ENCODE measurements at regions not wholly inside any gene's neighbourhood (a gene's known extent, or its start where the extent isn't known, plus 50 kb on each side); places are given as distances from the start of the nearest gene placed in this dataset.
"Not testable (repeated sequence)": the region's sequence is repeated elsewhere in the genome, so short reads cannot be mapped to it uniquely, and the experiment has no call there.

- Mint-ChIP-seq H3K4me1 (ENCODE audit: unreplicated experiment) (peaks cover 20% of the 10 kb centered on the region), H3K4me3 (no peak overlapping the region), H3K9me3 (peaks cover 11% of the 10 kb centered on the region), H3K27ac (no peak overlapping the region), H3K36me3 (no peaks in the 10 kb centered on the region), H3K27me3 (no peaks in the 10 kb centered on the region)
- DNase-seq (ENCODE audit: extremely low spot score, unreplicated experiment) = no peak
- no peak for TF ChIP-seq CTCF (conservative IDR thresholded peaks at IDR 0.05)
These were observed 167.7 kb downstream of the DDX1 start for GRCh38 chr2:15759385-15759784.

DNA sequence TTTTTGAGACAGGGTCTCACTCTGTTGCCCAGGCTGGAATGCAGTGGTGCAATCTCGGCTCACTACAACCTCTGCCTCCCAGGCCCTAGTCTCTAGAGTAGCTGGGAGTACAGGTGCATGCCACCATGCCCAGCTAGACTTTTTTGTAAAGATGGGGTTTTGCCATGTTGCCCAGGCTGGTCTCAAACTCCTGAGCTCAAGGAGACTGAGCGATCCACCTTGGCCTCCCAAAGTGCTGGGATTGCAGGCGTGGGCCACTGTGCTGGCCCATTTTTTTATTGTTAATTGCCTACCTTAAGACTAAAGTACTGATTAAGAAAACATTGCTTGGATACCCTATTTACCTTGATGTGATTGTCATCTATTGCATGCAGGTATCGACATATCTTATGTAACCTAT is 168.1 kb downstream of the DDX1 start:
- peak; percentile 24 for DNase-seq (ENCODE audit: extremely low spot score, unreplicated experiment)
- H3K4me3 Mint-ChIP-seq, H3K27me3 Mint-ChIP-seq, H3K27ac Mint-ChIP-seq, H3K36me3 Mint-ChIP-seq: not testable (repeated sequence)
- peaks cover 11% of the 10 kb centered on the region for H3K9me3 Mint-ChIP-seq
- H3K4me1 Mint-ChIP-seq (ENCODE audit: unreplicated experiment) = peaks cover 20% of the 10 kb centered on the region

DNA sequence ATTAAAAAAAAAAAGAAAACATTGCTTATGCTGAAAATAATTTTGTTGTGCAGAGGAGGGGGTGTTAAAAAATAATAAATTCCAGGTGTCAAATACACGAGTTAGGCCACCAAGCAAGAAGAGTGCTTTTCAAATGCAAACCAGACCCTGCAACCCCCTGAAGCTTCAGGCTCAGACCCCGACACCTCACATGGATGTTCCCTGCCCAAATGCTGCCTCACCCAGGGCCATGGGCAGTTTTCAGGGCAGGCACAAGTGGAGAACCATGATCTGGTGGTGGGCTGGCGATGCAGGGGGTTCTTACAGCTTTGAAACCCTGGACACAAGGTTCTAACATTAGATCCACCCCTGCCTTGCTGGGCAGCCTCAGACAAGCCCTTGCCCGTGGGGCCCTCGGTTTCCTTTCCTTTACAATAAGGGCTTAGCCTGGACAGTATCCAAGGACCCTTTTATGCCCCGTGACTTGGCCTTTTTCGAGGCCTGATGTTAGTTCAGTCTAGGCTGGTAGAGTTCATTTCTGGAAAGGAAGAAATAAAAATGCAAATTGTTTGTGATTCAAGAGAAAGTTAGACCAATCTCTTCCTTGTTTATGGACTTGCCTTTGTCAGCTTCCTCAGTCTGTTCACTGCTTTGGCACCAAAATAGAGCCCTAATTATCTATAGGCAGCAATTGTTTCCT is 168.7 kb downstream of the DDX1 start:
- Mint-ChIP-seq H3K4me3 (no peak overlapping the region), H3K4me1 (ENCODE audit: unreplicated experiment) (peaks cover 26% of the 10 kb centered on the region), H3K36me3 (no peaks in the 10 kb centered on the region), H3K27me3 (no peaks in the 10 kb centered on the region), H3K27ac (no peak overlapping the region), H3K9me3 (peaks cover 11% of the 10 kb centered on the region)
- no peak for TF ChIP-seq CTCF (conservative IDR thresholded peaks at IDR 0.05)
- DNase-seq (ENCODE audit: extremely low spot score, unreplicated experiment) = peak; percentile 42

GRCh38 chr2:15761056-15761455 is 169.4 kb downstream of the DDX1 start:
- DNase-seq (ENCODE audit: extremely low spot score, unreplicated experiment) = peak; percentile 32
- no peak for TF ChIP-seq CTCF (conservative IDR thresholded peaks at IDR 0.05)
- Mint-ChIP-seq H3K4me1 (ENCODE audit: unreplicated experiment) (peaks cover 30% of the 10 kb centered on the region), H3K9me3 (peaks cover 11% of the 10 kb centered on the region), H3K36me3 (no peaks in the 10 kb centered on the region), H3K4me3 (no peak overlapping the region), H3K27me3 (no peaks in the 10 kb centered on the region), H3K27ac (no peak overlapping the region)

GRCh38 chr2:15761910-15762309 is 170.2 kb downstream of the DDX1 start:
- no peak for TF ChIP-seq CTCF (conservative IDR thresholded peaks at IDR 0.05)
- Mint-ChIP-seq H3K36me3 (no peaks in the 10 kb centered on the region), H3K27ac (no peak overlapping the region), H3K4me3 (no peak overlapping the region), H3K27me3 (no peaks in the 10 kb centered on the region), H3K4me1 (ENCODE audit: unreplicated experiment) (peaks cover 36% of the 10 kb centered on the region), H3K9me3 (peaks cover 11% of the 10 kb centered on the region)
- no peak for DNase-seq (ENCODE audit: extremely low spot score, unreplicated experiment)

DNA sequence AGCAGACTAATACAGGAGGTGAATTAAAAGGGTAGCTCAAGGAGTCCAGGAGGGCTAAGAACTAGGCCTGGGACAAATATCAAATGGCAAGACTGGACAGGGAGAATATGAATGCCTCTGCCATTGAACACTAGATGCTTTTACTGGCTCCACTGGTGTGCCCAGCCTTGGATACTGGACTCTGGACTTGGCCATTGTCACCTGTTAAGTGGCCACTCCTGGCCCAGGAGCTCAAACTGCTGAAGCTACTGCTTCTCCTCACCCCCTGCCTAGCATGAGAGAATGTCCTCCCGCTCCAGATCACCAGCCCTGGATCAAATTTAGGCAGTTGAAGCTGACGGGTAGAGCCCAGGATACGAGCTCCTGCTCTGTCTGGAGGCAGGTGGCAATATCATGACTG is 170.8 kb downstream of the DDX1 start:
- no peak for TF ChIP-seq CTCF (conservative IDR thresholded peaks at IDR 0.05)

More for the DNA sequence above, 170.8 kb downstream of the DDX1 start:
- Mint-ChIP-seq H3K27me3 (no peaks in the 10 kb centered on the region), H3K4me3 (no peak overlapping the region), H3K27ac (no peak overlapping the region), H3K36me3 (no peaks in the 10 kb centered on the region), H3K9me3 (peaks cover 11% of the 10 kb centered on the region), H3K4me1 (ENCODE audit: unreplicated experiment) (peaks cover 36% of the 10 kb centered on the region)
- peak; percentile 15 for DNase-seq (ENCODE audit: extremely low spot score, unreplicated experiment)

All from type B pancreatic cell (in vitro differentiated cells).